ENCODE measurements at regions not wholly inside any gene's neighbourhood (a gene's known extent, or its start where the extent isn't known, plus 50 kb on each side); places are given as distances from the start of the nearest gene placed in this dataset.

DNA sequence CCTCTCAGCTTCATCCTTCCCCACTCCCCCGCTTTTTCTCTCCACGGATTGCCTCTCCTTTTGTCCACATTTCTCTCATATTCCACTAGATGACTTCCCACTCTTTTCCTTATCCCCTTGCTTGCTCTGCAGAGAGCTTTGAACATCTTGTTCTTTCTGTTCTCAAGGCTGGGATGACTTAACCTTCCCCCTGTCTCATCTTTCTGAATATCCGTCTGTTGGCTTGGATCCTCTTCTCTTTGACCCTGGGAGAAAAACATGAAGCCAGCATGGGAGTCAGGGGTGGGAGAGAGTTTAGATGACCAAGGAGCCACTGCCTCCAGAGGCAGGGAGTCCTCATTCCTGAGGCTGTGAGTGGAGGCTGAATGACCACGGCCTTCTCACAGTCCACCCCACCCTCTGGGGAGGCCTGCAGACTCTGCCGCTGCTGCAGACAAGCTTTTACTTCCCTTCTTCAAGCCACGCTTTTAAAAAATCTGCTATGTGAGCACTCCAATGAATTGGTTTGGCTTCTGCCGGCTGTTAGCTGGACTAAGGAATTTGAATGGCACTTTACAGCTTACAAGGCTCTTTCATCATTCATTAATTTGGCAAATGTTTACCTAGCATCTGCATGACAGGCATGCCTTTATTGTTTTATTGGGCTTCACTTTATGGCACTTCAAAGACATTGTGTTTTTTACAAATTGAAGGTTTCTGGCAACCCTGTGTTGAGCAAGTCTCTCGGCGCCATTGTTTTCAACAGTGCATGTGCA is 111.6 kb upstream of the SLC6A6 start:
- H3K9me3 ChIP-seq: no peaks in the 10 kb centered on the region
- H3K4me1 ChIP-seq: no peaks in the 10 kb centered on the region
- no peak overlapping the region for H3K4me3 ChIP-seq
- no peak for DNase-seq (ENCODE audit: low spot score in 2 of 2)
- intact Hi-C loops (cut with DNase I; ENCODE audit: low total_unique reads): no loop called here
- H3K27ac ChIP-seq: peak overlapping the region; percentile 21 to 38
- TF ChIP-seq, protein P1, sequence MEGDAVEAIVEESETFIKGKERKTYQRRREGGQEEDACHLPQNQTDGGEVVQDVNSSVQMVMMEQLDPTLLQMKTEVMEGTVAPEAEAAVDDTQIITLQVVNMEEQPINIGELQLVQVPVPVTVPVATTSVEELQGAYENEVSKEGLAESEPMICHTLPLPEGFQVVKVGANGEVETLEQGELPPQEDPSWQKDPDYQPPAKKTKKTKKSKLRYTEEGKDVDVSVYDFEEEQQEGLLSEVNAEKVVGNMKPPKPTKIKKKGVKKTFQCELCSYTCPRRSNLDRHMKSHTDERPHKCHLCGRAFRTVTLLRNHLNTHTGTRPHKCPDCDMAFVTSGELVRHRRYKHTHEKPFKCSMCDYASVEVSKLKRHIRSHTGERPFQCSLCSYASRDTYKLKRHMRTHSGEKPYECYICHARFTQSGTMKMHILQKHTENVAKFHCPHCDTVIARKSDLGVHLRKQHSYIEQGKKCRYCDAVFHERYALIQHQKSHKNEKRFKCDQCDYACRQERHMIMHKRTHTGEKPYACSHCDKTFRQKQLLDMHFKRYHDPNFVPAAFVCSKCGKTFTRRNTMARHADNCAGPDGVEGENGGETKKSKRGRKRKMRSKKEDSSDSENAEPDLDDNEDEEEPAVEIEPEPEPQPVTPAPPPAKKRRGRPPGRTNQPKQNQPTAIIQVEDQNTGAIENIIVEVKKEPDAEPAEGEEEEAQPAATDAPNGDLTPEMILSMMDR (IDR thresholded peaks at IDR 0.05): no peak
- TF ChIP-seq POLR2AphosphoS5 (IDR thresholded peaks at IDR 0.05): no peak
- TF ChIP-seq POLR2A (IDR thresholded peaks at IDR 0.05): no peak
- no peaks in the 10 kb centered on the region for H3K36me3 ChIP-seq
- no peaks in the 10 kb centered on the region for H3K27me3 ChIP-seq

DNA sequence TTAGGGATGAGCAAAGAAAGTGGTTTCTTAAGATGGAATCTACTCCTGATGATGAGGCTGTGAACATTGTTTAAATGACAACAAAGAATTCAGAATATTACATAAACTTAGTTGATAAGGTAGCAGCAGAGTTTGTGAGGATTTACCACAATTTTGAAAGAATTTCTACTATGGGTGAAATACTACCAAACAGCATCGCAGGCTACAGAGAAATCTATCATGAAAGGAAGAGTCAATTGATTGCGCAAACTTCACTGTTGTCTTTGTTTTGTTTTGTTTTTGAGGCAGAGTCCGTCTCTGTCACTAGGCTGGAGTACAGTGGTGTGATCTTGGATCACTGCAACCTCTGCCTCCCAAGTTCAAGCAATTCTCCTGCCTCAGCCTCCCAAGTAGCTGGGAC is 107.4 kb upstream of the SLC6A6 start:
- Histone ChIP-seq H3K27me3 (peaks cover 0 to 6% of the 10 kb centered on the region in 2 donors), H3K4me3 (no peak overlapping the region), H3K4me1 (peaks cover 0 to 3% of the 10 kb centered on the region in 2 donors), H3K9me3 (no peaks in the 10 kb centered on the region), H3K36me3 (no peaks in the 10 kb centered on the region), H3K27ac (no peak overlapping the region)
- DNase-seq (ENCODE audit: low spot score in 2 of 2): no peak
- TF ChIP-seq POLR2AphosphoS5 (IDR thresholded peaks at IDR 0.05) (no peak), POLR2A (IDR thresholded peaks at IDR 0.05) (no peak)
- TF ChIP-seq, protein P1 (IDR thresholded peaks at IDR 0.05): no peak
- intact Hi-C loops (cut with DNase I; ENCODE audit: low total_unique reads): no loop called here

DNA sequence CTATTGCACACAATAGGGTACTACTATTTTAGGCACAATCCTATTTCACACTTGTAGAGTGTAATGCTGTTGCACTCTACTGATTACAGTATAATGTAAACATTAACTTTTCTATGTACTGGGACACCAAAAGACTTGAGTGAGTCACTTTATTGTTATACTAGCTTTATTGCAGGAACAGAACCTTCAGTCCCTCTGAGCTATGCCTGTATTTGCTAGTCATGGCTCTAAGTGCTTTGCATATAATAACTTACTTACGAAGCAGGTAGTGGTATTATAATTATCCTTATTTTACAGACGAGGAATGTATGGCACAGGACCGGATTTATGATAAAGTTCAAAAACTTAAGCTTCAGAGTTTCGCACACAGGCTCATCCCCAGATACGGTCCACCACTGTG is 106.6 kb upstream of the SLC6A6 start:
- H3K4me3 ChIP-seq: no peak overlapping the region
- H3K27me3 ChIP-seq: peaks cover 0 to 6% of the 10 kb centered on the region in 2 donors
- no peak overlapping the region for H3K27ac ChIP-seq
- peaks cover 0 to 3% of the 10 kb centered on the region in 2 donors for H3K4me1 ChIP-seq
- no peaks in the 10 kb centered on the region for H3K9me3 ChIP-seq
- no peaks in the 10 kb centered on the region for H3K36me3 ChIP-seq
- intact Hi-C loops (cut with DNase I; ENCODE audit: low total_unique reads): no loop called here
- TF ChIP-seq, protein P1 (IDR thresholded peaks at IDR 0.05): no peak
- no peak for TF ChIP-seq POLR2A (IDR thresholded peaks at IDR 0.05)
- no peak for TF ChIP-seq POLR2AphosphoS5 (IDR thresholded peaks at IDR 0.05)
- no peak for DNase-seq (ENCODE audit: low spot score in 2 of 2)

DNA sequence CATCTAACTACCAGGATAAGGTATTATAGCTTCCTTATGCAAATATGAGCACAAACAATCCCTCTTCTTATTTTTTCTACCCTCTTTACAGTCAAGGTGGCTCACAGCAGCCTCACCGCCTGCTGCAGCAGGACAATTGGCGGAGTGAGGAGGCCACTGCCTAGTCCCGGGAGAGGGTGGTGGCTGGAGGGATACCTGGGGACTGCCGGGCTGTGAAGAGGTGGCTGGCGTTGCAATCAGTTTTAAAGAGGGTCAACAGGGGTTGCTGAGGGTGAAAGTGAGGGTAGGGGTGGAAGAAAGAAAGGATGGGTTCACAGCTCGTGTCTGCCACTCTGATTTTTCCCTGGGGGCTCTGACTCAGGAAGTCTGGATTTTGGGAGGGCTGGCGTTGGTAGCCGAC is 105.1 kb upstream of the SLC6A6 start:
- TF ChIP-seq POLR2AphosphoS5 (IDR thresholded peaks at IDR 0.05) (no peak), POLR2A (IDR thresholded peaks at IDR 0.05) (no peak)
- TF ChIP-seq, protein P1 (IDR thresholded peaks at IDR 0.05): no peak
- Histone ChIP-seq H3K9me3 (no peaks in the 10 kb centered on the region), H3K36me3 (no peaks in the 10 kb centered on the region), H3K27ac (peak overlapping the region; percentile 85 to 92), H3K4me3 (peak overlapping the region in 1 of 3 donors; percentile 51), H3K27me3 (peaks cover 0 to 6% of the 10 kb centered on the region in 2 donors), H3K4me1 (peaks cover 0 to 3% of the 10 kb centered on the region in 2 donors)
- DNase-seq (ENCODE audit: low spot score in 2 of 2): no peak
- intact Hi-C loops (cut with DNase I; ENCODE audit: low total_unique reads): no loop called here

DNA sequence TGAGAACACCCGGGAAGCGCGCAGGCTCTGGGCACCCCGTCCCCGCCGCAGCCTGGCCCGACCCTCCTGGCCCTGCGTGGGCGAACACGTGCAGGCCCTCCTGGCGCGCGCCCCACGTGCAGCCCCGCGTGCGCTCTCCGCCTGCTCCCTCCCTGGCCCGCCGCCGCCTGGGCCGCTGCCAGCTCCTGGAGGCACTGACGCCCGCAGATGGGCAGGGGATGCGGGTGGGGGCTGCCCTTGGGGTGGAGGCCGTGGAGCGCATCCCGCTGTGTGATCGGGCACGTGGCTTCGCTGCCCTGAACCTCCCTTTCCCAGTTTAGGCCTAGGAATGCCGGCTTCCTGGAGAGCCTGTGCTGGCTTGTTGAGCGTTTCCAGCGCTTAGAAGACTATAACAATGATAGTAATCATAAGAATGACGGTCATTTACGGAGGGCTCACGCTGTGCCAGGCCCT is 104.6 kb upstream of the SLC6A6 start:
- Histone ChIP-seq H3K4me3 (peak overlapping the region in 2 of 3 donors; percentile 10 to 51), H3K4me1 (peaks cover 0 to 3% of the 10 kb centered on the region in 2 donors), H3K27ac (peak overlapping the region; percentile 85 to 92), H3K9me3 (no peaks in the 10 kb centered on the region), H3K27me3 (peaks cover 0 to 6% of the 10 kb centered on the region in 2 donors), H3K36me3 (no peaks in the 10 kb centered on the region)
- TF ChIP-seq, protein P1 (IDR thresholded peaks at IDR 0.05): no peak
- peak in 2 of 3 donors; percentile 36 to 40 for TF ChIP-seq POLR2AphosphoS5 (IDR thresholded peaks at IDR 0.05)
- intact Hi-C loops (cut with DNase I; ENCODE audit: low total_unique reads): no loop called here
- peak in 1 of 2 donors; percentile 85 for DNase-seq (ENCODE audit: low spot score in 2 of 2)

All from breast epithelium (tissue), 4 donors.